ENCODE measurements at regions not wholly inside any gene's neighbourhood (a gene's known extent, or its start where the extent isn't known, plus 50 kb on each side); places are given as distances from the start of the nearest gene placed in this dataset.

GRCh38 chr5:43973908-43974307, 370.9 kb downstream of the NNT start:
- TF ChIP-seq CTCF (IDR thresholded peaks at IDR 0.05) (no peak), POLR2A (IDR thresholded peaks at IDR 0.05) (no peak)

Data from Peyer's patch (tissue), 4 donors.